VCaP (cell line): ENCODE measurements at regions not wholly inside any gene's neighbourhood (a gene's known extent, or its start where the extent isn't known, plus 50 kb on each side); places are given as distances from the start of the nearest gene placed in this dataset.

Source experiments
- H3K27ac ChIP-seq: fragments of 450-650 bp; 2 replicates; pipeline ENCODE4 v1.5.1; 2017
- CTCF ChIP-seq: fragments of 450-650 bp; conservative IDR thresholded peaks from 2 replicates; pipeline ENCODE4 v1.5.1; 2017; ENCODE audit warnings: mild to moderate bottlenecking, moderate library complexity

- H3K27ac ChIP-seq = no peak overlapping the region
- no peak for TF ChIP-seq CTCF
Observed at GRCh38 chr12:118780939-118781338, 200.4 kb upstream of the SRRM4 start.

GRCh38 chr12:118781692-118782091, 199.6 kb upstream of the SRRM4 start:
- no peak overlapping the region for H3K27ac ChIP-seq
- no peak for TF ChIP-seq CTCF

- TF ChIP-seq CTCF = no peak
- no peak overlapping the region for H3K27ac ChIP-seq
Observed at GRCh38 chr12:118783703-118784102, 197.6 kb upstream of the SRRM4 start.

- no peak for TF ChIP-seq CTCF
Observed at GRCh38 chr12:118790578-118790977, 190.8 kb upstream of the SRRM4 start.

GRCh38 chr12:118813778-118814357, 167.5 kb upstream of the SRRM4 start:
- H3K27ac ChIP-seq = no peak overlapping the region
- no peak for TF ChIP-seq CTCF

More at GRCh38 chr12:118790578-118790977, 190.8 kb upstream of the SRRM4 start:
- no peak overlapping the region for H3K27ac ChIP-seq

GRCh38 chr12:118816296-118816695, 165.0 kb upstream of the SRRM4 start:
- no peak overlapping the region for H3K27ac ChIP-seq
- TF ChIP-seq CTCF = no peak

GRCh38 chr12:118821386-118821925, 159.9 kb upstream of the SRRM4 start:
- peak; percentile 42 for TF ChIP-seq CTCF
- H3K27ac ChIP-seq = no peak overlapping the region
